ENCODE measurements at regions not wholly inside any gene's neighbourhood (a gene's known extent, or its start where the extent isn't known, plus 50 kb on each side); places are given as distances from the start of the nearest gene placed in this dataset.

DNA sequence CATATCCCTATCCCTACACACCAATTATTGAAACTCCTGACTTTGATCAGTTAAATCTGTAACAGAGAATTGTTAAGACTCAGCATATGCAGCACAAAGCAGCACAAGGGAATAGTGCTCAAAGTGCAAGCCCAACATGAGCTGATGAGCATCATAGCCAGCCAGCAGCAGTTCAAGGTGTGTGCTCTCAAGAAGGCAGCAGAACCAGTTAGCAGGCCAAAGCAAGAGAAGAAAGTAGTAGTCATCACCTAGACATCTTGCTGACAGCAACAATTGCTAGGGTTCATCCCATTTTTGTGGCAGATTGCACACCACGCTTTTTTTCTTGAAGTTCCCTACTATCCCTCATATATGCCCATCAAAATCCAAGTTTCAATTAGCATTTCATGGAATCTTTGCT lies 478.3 kb downstream of the COL11A1 start:
- DNase-seq: no peak
- TF ChIP-seq GATA1 (IDR thresholded peaks at IDR 0.05; ENCODE audit: low read depth, low read length) (no peak), POLR2A (IDR thresholded peaks at IDR 0.05; ENCODE audit: low read length) (no peak)

DNA sequence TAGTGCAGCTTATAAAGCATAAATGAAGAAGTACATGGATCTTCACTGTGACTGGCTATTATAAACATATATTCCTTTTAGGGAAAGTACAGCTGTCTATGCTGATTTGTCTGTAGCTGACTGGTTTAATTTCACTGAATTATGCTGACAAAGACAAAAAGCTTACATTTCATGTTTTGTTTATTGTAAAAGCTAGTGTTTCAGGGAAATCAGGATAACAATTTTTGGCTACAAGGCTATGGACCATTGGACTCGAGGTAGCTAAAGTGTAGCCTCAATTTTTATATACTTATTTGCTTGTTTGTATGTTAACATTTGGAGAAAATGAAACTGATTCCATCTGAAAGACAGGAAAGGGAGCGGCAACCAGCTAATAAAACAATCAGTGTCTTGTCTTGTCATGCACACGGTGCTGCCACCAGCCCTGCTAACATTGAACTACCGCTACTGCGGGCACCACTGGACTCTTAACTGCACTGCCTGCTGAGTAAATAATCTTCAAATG lies 480.2 kb downstream of the COL11A1 start:
- no peak for DNase-seq
- TF ChIP-seq GATA1 (IDR thresholded peaks at IDR 0.05; ENCODE audit: low read depth, low read length) (no peak), POLR2A (IDR thresholded peaks at IDR 0.05; ENCODE audit: low read length) (no peak)

DNA sequence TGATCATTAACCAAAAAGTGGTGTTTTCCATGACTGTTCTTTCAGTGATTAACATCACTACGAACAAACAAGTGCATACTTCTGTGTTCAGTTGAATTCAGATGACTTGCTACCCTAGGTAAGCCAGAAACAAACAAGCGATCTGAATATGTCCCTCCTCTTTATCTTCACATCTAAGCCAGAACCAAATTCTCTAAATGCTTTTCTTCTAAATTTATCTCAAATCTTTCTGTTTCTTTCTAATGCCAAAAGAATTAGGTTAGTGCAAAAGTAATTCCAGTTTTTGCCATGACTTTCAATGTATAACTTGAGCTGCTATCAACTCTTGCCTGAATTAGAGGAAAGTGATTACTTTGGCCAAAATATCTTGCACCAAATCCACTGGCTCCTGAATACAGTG lies 481.2 kb downstream of the COL11A1 start:
- TF ChIP-seq POLR2A (IDR thresholded peaks at IDR 0.05; ENCODE audit: low read length) (no peak), GATA1 (IDR thresholded peaks at IDR 0.05; ENCODE audit: low read depth, low read length) (no peak)
- no peak for DNase-seq

DNA sequence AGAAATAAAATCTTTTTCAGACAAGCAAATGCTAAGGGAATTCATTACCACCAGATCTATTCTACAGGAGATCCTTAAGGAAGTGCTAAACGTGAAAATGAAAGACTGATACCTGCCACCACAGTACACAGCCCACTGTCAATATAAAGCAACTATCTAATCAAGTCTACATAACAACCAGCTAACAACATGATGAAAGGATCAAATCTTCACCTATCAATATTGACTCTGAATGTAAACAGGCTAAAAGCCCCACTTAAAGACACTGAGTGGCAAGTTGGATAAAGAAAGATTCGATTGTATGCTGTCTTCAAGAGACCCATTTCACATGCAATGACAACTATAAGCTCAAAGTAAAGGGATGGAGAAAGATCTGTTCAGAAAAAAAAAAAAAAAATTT lies 492.4 kb downstream of the COL11A1 start:
- no peak for DNase-seq
- TF ChIP-seq GATA1 (IDR thresholded peaks at IDR 0.05; ENCODE audit: low read depth, low read length) (no peak), POLR2A (IDR thresholded peaks at IDR 0.05; ENCODE audit: low read length) (no peak)

DNA sequence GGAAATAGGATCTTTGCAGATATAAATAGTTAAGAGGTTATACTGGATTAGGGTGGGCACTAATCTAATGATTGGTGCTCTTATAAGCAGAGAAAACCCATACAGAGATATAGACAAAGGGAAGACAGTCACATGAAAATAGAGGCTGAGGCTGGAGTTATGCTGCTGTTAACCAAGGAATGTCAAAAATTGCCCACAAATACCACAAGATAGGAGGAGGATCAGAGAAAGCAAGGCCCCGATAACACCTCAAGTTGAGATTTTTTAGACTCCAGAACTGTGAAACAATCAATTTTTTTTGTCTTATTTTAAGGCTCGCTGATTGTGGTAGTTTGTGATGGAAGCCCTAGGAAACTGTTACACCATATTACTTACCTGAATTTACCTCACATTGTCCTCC lies 513.2 kb downstream of the COL11A1 start:
- TF ChIP-seq POLR2A (IDR thresholded peaks at IDR 0.05; ENCODE audit: low read length): no peak
- no peak for TF ChIP-seq GATA1 (IDR thresholded peaks at IDR 0.05; ENCODE audit: low read depth, low read length)
- no peak for DNase-seq

DNA sequence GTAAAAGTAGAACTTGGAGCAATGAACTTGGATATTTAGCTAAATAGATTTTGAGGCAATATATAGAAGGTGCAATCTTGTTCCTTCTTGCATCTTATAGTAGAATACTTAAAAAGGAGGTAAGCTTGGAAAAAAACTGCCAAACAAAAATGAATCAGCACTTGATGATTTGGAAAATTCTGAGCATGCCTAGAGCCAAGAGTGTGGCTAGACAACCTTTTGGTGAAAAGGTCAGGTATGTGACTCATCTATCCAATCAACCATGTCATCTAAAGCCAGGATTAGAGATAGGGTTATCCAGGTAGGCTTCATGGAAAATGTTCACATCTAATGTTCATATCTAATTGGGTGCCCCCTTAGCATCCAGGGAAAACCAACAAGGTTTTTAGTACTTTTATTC lies 515.0 kb downstream of the COL11A1 start:
- no peak for DNase-seq
- no peak for TF ChIP-seq GATA1 (IDR thresholded peaks at IDR 0.05; ENCODE audit: low read depth, low read length)
- TF ChIP-seq POLR2A (IDR thresholded peaks at IDR 0.05; ENCODE audit: low read length): no peak

DNA sequence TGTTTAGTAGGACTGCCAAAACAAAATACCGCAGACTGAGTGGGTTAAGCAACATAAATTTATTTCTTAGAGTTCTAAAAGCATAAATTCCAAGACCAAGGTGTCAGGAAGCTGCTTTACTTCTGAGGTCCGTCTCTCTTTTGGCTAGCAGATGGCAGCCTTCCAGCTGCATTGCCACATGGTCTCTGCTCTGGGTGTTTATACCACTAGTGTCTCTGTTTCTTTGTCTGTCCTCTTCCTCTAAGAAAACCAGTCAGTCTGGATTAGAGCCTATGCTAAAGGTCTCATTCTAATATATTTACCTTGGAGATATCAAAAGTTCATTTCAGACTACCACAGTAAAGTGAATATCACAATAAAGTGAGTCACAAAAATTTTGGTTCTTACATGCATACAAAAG lies 519.8 kb downstream of the COL11A1 start:
- no peak for TF ChIP-seq POLR2A (IDR thresholded peaks at IDR 0.05; ENCODE audit: low read length)
- no peak for TF ChIP-seq GATA1 (IDR thresholded peaks at IDR 0.05; ENCODE audit: low read depth, low read length)
- DNase-seq: no peak

DNA sequence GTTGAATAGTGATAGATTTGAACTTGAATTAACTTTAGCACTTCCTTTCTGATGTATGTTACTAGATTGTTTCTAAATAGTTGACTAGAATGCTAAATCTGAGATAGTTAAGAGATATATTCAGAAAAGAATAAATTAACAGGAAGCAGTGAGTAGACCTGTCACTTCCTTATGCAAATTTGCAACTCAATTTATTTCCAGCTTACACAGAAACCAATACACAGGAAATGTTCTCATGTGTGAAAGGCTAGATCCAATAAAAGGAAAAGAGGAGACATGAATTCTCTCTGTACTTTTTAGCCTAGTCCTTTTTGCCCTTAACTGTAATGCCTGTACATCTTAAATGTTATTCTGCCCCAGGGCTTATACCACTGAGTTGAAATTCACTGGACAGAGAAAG lies 522.3 kb downstream of the COL11A1 start:
- no peak for TF ChIP-seq GATA1 (IDR thresholded peaks at IDR 0.05; ENCODE audit: low read depth, low read length)
- TF ChIP-seq POLR2A (IDR thresholded peaks at IDR 0.05; ENCODE audit: low read length): no peak
- no peak for DNase-seq

DNA sequence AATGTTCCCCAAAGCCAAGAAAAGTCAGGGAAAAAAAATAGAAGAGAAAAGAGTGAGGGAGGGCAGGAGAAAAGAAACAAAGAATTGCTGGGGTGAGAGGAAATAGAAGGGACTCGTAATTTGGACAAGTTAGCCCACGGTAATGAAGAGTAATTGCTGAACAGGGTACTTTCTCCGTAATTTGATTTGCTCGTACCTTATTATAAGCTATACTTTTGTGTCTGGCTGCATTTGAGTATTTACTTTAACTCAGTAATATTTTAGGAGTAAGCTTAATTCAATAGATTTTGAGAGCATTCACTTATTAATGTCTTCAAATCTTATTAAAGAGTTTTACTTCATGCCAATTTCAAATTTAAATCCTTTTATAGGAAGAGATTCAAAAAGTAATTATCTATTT lies 527.5 kb downstream of the COL11A1 start:
- TF ChIP-seq POLR2A (IDR thresholded peaks at IDR 0.05; ENCODE audit: low read length): no peak
- no peak for TF ChIP-seq GATA1 (IDR thresholded peaks at IDR 0.05; ENCODE audit: low read depth, low read length)
- DNase-seq: no peak

DNA sequence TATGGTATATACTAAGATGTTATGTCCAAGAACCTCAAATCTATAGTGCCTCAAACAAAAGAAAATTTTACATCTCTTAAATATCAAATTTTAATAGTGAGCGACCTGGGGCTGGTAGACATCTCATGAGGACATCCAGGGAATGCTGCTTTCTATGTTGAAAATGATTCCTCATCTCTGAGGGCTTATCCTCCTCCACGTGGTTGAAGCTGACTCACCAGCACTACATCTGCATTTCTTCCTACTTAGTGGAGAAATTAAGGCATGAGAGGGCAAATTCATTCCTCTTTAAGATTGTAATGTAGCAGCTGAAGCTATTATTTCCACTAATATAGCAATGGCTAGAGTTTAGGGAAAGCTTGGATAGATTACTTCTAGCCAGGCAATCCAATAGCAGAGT lies 529.5 kb downstream of the COL11A1 start:
- TF ChIP-seq GATA1 (IDR thresholded peaks at IDR 0.05; ENCODE audit: low read depth, low read length) (no peak), POLR2A (IDR thresholded peaks at IDR 0.05; ENCODE audit: low read length) (no peak)
- no peak for DNase-seq

DNA sequence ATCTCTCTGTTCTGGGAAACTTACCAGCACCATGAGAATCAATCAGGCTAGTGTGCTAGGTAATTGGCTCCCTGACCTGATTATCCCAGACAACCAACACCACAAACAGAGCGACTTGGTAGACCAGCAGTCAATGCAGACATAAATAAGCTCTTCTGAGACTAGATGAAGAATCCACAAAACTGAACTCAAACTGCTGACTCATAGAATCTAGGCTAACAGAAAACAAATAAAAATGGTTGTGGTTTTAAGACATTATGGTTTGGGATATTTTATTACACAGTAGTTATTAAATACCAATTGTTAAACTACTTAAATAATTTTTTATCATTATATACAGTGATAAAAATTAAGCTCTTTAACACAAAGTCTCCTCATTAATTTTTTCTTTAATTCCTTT lies 535.7 kb downstream of the COL11A1 start:
- TF ChIP-seq GATA1 (IDR thresholded peaks at IDR 0.05; ENCODE audit: low read depth, low read length): no peak
- DNase-seq: no peak

DNA sequence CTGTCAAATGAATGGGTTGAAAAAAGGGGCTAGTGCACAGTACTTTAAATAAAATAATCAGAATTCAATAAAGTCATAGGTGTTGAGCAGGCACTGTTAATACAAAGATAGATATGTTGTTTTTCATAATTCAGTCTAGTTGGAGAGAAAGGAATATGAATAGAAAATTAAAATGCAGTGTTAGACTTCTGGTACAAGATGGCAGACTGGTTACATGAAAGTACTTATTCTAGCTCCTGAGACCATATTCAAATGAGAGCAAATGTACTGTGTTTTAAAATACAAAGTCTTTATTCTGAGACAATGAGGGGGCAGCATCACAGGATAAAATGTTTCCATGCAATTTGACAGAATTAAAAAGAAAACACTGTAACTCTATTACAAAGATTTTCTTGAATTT lies 542.1 kb downstream of the COL11A1 start:
- DNase-seq: no peak
- TF ChIP-seq POLR2A (IDR thresholded peaks at IDR 0.05; ENCODE audit: low read length): no peak
- TF ChIP-seq GATA1 (IDR thresholded peaks at IDR 0.05; ENCODE audit: low read depth, low read length): no peak

DNA sequence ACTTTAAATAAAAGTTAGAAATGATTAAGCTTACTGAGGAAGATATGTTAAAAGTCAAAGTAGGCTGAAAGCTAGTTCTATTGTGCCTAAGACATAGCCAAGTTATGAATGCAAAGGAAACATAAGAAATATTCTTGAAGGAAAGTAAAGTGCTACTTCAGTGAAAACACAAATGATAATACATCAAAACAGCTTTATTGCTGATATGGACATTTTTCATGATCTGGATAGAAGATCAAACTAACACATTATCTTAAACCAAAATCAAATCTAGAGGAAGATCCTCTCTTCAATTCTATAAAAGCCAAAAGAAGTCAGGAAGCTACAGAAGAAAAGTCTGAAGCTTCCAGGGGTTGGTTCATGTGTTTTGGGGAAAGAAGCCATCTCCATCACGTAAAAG lies 545.9 kb downstream of the COL11A1 start:
- DNase-seq: no peak
- TF ChIP-seq GATA1 (IDR thresholded peaks at IDR 0.05; ENCODE audit: low read depth, low read length) (no peak), POLR2A (IDR thresholded peaks at IDR 0.05; ENCODE audit: low read length) (no peak)

DNA sequence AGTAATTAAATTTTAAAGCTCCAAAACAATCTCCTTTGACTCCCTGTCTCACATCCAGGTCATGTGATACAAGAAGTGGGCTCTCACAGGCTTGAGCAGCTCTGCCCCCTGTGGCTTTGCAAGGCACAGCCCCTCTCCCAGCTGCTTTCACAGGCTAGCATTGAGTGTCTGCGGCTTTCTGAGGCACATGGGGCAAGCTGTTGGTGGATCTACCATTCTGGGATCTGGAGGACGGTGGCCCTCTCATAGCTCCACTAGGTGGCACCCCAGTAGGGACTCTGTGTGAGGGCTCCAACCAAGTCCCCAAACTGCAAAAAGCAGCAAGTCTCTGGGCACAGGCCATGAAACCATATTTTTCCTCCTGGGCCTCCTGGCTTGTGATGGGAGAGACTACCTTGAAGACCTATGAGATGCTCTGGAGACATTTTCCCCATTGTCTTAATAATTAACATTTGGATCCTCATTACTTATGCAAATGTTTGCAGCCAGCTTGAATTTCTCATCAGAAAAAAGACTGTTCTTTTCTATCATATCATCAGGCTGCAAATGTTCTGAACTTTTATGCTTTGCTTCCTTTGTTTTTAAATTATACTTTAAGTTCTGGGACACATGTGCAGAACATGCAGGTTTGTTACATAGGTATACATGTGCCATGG lies 554.1 kb upstream of the OLFM3 start:
- TF ChIP-seq POLR2A (IDR thresholded peaks at IDR 0.05; ENCODE audit: low read length): no peak
- TF ChIP-seq GATA1 (IDR thresholded peaks at IDR 0.05; ENCODE audit: low read depth, low read length): no peak
- DNase-seq: peak in 1 of 2 experiments; percentile 10

DNA sequence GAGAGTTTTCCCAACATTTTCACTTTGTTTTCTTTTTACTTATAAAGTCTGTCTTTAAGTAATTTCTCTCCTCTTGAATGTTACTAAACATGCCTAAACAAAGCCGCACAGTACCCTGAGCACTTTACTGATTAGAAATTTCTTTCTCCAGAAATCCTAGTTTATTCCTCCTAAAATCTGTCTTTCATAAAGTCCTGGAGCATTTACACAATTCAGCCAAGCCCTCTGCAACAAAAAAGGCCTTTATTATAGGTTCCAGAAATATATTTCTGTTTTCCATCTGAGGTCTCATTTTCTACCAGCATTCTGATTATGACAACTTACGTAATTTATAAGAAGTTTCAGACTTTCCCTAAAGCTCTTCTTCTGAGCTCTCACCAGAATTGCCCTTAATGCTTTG lies 549.5 kb upstream of the OLFM3 start:
- DNase-seq: no peak
- TF ChIP-seq GATA1 (IDR thresholded peaks at IDR 0.05; ENCODE audit: low read depth, low read length): no peak

All from erythroblast (primary cell).